GM12874 (cell line): ENCODE measurements at regions not wholly inside any gene's neighbourhood (a gene's known extent, or its start where the extent isn't known, plus 50 kb on each side); places are given as distances from the start of the nearest gene placed in this dataset.

Experiments used
- CTCF ChIP-seq: IDR thresholded peaks from 2 replicates; pipeline ENCODE4 v1.5.1; 2011; ENCODE audit warnings: low read depth, mild to moderate bottlenecking, control low read depth, low read length, moderate library complexity; ENCODE audit not compliant: insufficient read depth

- TF ChIP-seq CTCF = no peak
Measured at GRCh38 chr1:55623311-55623710, 408.1 kb upstream of the USP24 start.

DNA sequence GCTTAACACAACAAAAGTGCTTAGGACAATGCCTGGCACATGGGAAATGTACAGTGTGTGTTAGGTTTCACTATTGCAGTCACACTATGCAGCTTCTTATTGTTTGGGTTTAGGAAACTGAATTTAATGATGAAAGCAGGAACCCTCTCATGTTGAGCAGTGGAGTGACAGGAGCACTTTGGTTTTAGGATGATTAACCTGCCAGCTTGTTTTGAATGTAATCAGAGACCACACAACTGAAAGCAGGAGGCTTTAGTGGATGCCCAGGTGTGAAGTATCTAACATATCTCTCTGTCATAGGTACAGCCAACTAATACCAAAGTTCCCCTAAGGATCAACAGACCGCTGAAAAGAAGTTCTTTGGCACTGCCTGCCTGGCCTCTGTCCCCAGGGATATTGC is 406.9 kb upstream of the USP24 start:
- TF ChIP-seq CTCF = no peak

GRCh38 chr1:55618199-55618598 is 403.0 kb upstream of the USP24 start:
- no peak for TF ChIP-seq CTCF

GRCh38 chr1:55617288-55617982 is 402.3 kb upstream of the USP24 start:
- TF ChIP-seq CTCF = no peak

DNA sequence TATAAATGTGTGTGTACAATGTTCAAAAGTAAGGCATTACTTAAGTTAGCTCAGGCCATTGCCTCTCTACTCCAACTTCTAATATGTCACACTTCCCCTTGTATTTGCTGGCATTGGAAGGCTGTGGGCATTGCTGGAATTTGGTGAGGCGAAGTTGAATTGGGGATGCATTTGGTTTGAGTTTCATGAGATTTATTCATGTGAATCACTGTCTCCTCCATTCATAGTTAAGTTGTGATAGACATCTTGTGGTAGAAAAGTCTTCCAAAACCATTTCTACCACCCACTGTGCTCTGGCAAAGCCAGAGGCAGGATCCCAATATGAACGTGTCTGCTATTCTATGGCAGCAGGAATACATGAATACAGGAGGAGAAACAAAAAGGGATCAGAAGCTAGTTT is 397.8 kb upstream of the USP24 start:
- TF ChIP-seq CTCF = no peak

- TF ChIP-seq CTCF = no peak
Measured at GRCh38 chr1:55611123-55611522, 396.0 kb upstream of the USP24 start.

DNA sequence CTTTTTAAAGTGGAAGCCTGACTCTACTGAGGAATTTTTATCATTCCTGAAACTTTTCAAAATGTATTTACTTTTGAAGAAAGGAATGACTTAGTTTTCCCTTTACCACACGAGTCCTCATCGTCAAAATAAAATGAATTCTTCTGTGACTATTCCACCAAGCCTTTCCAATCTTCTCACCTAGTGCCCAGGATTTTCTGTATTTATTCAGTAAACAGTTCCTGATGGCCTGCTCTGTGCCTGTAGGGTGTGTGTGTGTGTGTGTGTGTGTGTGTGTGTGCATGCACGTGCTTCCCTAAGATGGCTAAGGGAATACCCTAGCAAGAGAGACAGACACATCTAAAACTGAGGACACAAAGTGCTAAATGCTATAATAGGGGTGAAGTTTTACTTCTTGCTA is 395.0 kb upstream of the USP24 start:
- TF ChIP-seq CTCF = no peak
